Dendritic cell treated with granulocyte-macrophage colony-stimulating factor and Interleukin-4, amounts not matched to agents 40 ng/mL and 50 ng/mL, for 4 days (primary cell): ENCODE measurements at regions not wholly inside any gene's neighbourhood (a gene's known extent, or its start where the extent isn't known, plus 50 kb on each side); places are given as distances from the start of the nearest gene placed in this dataset.

ENCODE experiments used
- H3K27ac Mint-ChIP-seq: one replicate; pipeline ENCODE4 v1.8.0; 2022; ENCODE audit warnings: mild to moderate bottlenecking, mixed read lengths
- H3K27me3 Mint-ChIP-seq: one replicate; pipeline ENCODE4 v1.8.0; 2022; ENCODE audit warnings: mild to moderate bottlenecking, mixed read lengths
- H3K36me3 Mint-ChIP-seq: one replicate; pipeline ENCODE4 v1.8.0; 2022; ENCODE audit warnings: low read depth, mixed read lengths
- H3K4me1 Mint-ChIP-seq: one replicate; pipeline ENCODE4 v1.8.0; 2022; ENCODE audit warnings: low read depth, mixed read lengths
- H3K4me3 Mint-ChIP-seq: one replicate; pipeline ENCODE4 v1.8.0; 2022; ENCODE audit warnings: mild to moderate bottlenecking, moderate library complexity, mixed read lengths
- H3K9me3 Mint-ChIP-seq: one replicate; pipeline ENCODE4 v1.8.0; 2022; ENCODE audit warnings: mixed read lengths
- intact Hi-C: fragments of 100-400 bp; cut with micrococcal nuclease; formaldehyde crosslinking; loops from one replicate; pipeline ENCODE4 v1.15.0; 2022

DNA sequence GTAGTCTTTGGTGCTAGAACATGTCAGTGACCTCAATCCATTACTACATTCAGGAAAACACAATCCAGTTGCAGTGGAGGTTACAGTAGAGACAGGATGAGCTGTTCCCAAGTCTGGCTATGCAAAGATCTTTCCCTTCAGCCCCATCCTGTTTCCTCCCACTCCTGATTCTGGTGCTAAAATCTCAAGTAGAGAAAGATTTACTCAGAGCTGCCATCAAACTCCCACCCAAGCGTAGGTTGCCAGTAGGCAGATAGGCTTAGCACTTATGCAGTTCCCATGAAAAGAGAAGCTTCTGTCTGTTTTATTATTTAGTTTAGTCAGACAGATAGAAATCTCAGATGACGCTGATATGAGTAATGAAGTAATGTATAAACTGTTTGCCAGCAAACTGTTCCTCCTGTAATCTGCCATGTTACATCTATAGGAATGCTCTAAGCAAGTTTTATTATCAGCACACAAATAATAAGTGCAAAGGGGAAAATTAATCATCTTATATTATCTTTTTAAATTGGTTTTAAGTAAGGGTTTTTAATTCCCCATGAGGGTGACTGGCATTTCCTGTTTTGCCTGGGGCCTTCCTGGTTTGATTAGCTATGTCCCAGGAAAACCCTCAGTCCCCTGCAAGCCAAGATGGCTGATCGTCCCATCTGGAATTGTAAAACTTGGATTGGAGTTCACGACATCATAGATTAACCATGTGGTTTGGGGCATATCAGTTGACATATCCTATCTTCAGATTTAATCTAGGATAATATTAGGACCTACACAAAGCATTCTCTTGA is 188.3 kb upstream of the PALMD start:
- H3K36me3 Mint-ChIP-seq = no peaks in the 10 kb centered on the region
- H3K4me3 Mint-ChIP-seq = no peak overlapping the region
- no peaks in the 10 kb centered on the region for H3K27me3 Mint-ChIP-seq
- H3K4me1 Mint-ChIP-seq = no peaks in the 10 kb centered on the region
- H3K27ac Mint-ChIP-seq = no peak overlapping the region
- intact Hi-C loops = no loop called here
- H3K9me3 Mint-ChIP-seq = no peaks in the 10 kb centered on the region

DNA sequence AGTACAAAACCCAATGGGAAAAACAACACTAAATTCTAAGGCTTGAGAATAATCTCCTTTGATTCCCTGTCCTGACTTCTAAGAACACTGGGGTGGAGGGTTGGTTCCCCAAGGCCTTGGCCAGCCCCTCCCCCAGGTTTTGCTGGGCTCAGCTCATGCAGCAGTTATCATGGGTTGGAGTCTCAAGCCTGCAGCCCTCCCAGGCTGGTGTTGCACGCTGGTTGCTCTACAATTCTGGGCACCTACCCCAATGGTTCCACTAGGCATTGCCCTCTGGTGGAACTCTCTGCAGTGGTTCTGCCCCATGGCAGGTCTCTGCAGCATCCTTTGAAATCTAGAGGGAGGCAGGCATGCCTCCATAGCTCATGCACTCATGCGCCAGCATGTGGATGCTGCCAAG is 184.4 kb upstream of the PALMD start:
- Mint-ChIP-seq H3K4me1 (no peaks in the 10 kb centered on the region), H3K27me3 (no peaks in the 10 kb centered on the region)

DNA sequence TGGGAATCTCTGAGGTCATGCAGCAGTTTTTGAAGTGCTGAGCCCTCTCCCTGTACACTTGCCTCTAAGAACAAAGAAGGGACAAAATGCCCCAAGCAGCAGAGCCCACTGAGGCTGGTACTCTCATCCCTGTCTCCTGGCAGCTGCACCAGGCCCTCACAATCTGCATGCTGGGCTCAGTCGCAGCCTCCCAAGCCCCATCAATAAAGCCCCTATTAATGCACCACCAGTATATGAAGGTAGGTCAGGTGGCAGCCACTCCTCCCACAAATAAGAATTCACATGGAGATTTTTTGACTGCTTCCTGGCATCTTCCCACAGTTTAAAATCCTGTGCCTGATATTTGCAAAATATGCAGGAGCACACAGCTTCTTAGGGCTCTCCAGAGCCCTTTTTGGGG is 181.2 kb upstream of the PALMD start:
- H3K4me3 Mint-ChIP-seq = no peak overlapping the region
- H3K27ac Mint-ChIP-seq = no peak overlapping the region
- no peaks in the 10 kb centered on the region for H3K27me3 Mint-ChIP-seq
- intact Hi-C loops = no loop called here
- H3K4me1 Mint-ChIP-seq = no peaks in the 10 kb centered on the region
- no peaks in the 10 kb centered on the region for H3K36me3 Mint-ChIP-seq
- no peaks in the 10 kb centered on the region for H3K9me3 Mint-ChIP-seq

More for the DNA sequence above, 184.4 kb upstream of the PALMD start:
- no peak overlapping the region for H3K4me3 Mint-ChIP-seq
- intact Hi-C loops = no loop called here
- no peak overlapping the region for H3K27ac Mint-ChIP-seq
- H3K9me3 Mint-ChIP-seq = no peaks in the 10 kb centered on the region
- H3K36me3 Mint-ChIP-seq = no peaks in the 10 kb centered on the region

DNA sequence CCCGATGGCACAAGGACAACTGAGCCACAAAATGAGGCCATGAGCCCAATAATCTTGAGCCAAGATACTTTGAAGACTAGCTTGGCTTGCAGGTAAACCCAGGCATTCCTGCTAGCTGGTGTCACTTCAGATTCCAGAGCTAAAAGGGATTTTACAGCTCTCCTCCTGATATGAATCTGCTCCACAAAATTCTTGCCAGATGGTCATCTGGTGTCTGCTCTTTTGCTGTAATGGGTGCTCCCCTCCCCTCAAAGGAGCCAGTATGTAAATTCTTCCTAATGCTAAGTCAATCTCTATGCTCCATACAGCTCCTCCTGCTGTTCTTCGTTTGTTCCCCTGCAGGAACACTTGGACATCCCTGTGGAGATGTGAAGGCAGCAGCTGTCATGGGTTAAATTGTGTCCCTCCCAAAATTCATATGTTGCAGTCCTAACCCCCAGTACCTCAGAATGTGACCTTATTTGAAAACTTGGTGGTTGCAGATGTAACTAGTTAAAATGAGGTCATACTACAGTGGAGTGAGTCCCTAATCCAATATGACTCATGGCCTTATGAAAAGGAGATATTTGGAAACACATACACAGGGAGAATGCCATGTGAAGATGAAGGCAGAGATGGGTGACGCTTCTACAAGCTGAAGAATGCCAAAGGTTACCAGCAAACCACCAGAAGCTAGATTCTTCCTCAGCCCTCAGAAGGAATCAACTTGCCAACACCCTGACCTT is 180.6 kb upstream of the PALMD start:
- Mint-ChIP-seq H3K4me3 (no peak overlapping the region), H3K36me3 (no peaks in the 10 kb centered on the region), H3K4me1 (no peaks in the 10 kb centered on the region), H3K27ac (no peak overlapping the region), H3K27me3 (no peaks in the 10 kb centered on the region), H3K9me3 (no peaks in the 10 kb centered on the region)
- intact Hi-C loops = no loop called here

DNA sequence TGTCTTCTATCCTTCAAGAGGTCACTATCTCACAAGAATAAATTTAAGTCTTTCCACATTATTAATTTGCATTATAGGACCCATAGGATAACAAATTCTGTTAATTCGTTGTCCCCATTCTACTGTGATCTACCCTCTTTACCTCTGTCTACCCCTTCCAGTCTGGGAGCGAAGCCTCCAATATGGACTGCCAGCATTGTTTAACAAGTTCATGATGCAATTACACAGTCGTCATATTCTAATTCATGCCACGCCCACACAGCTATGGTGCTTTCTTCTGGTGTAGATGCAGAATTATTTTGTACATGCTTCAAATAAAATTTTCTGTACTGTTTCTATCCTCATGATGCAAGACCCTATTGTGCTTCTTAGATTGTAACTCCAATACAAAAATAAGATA is 178.3 kb upstream of the PALMD start:
- H3K9me3 Mint-ChIP-seq = no peaks in the 10 kb centered on the region
- no peak overlapping the region for H3K27ac Mint-ChIP-seq
- no peaks in the 10 kb centered on the region for H3K36me3 Mint-ChIP-seq
- H3K4me3 Mint-ChIP-seq = no peak overlapping the region
- H3K4me1 Mint-ChIP-seq = no peaks in the 10 kb centered on the region
- H3K27me3 Mint-ChIP-seq = no peaks in the 10 kb centered on the region
- intact Hi-C loops = no loop called here

DNA sequence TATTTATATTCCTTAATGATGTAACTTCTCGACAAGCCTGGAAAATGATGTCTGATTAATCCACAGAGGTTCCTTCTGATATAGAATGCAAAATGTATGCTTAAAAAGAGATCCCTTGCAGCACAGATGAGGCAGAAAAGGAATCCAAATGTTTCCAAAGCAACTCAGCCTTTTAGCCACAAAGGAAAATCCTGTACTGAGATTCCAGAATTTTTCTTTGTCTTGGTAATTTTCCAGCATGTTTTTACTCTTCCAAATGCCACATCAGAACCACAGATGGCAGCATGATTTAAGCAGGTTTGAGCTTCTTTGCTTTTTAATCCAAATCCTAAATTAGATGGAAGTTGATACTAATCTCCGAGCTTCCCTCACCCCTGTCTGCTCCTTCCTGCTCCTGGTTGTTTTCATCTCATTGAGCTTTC is 176.4 kb upstream of the PALMD start:
- no peaks in the 10 kb centered on the region for H3K36me3 Mint-ChIP-seq
- H3K4me3 Mint-ChIP-seq = no peak overlapping the region
- no peaks in the 10 kb centered on the region for H3K9me3 Mint-ChIP-seq
- H3K27ac Mint-ChIP-seq = no peak overlapping the region
- intact Hi-C loops = no loop called here
- no peaks in the 10 kb centered on the region for H3K27me3 Mint-ChIP-seq
- H3K4me1 Mint-ChIP-seq = no peaks in the 10 kb centered on the region

DNA sequence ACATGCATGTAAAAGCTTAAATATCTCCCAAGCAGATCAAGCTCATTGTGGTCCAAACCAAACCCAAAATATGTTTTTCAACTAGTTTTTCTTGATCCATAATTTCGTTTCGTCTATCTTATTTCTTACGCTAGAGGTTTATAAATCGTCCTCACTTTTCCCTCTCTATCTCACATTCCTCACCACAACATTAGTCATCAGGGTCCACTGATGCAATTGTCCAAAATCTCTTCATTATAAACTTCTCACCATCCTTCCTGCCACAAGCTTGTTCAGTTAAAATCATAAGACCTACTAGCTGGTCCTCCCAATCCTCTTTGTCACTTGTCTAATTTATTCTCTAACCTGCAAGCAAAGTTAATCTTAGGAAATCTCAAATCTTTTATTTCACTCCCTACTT is 173.0 kb upstream of the PALMD start:
- Mint-ChIP-seq H3K4me3 (no peak overlapping the region), H3K4me1 (no peaks in the 10 kb centered on the region), H3K27me3 (no peaks in the 10 kb centered on the region), H3K9me3 (no peaks in the 10 kb centered on the region), H3K27ac (no peak overlapping the region), H3K36me3 (no peaks in the 10 kb centered on the region)
- intact Hi-C loops = no loop called here

DNA sequence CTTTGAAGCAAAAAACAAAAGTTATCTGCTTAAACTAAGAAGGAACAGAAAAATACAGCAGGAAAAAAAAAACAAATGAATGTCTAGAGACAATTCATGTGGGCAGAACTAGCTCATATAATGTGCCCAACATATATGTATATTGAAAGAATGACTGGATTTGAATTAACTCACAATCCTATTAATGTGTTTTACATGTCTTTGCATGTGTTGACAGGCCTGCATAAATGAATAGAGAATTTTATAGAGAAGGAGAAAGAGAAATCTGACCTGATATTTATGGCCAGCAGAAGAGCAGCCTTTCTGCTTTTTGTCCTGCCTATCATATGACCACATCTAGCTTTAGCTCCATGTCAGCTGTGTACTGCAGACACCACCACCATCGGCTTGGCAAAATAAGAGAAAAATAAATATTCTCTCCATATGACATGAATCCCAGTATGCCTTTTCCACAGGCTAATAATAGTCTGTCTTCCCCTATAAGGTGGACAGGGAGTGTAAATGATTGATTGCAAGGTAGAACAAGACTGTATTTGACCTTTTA is 171.5 kb upstream of the PALMD start:
- H3K27me3 Mint-ChIP-seq = no peaks in the 10 kb centered on the region
- H3K36me3 Mint-ChIP-seq = no peaks in the 10 kb centered on the region
- H3K4me1 Mint-ChIP-seq = no peaks in the 10 kb centered on the region

DNA sequence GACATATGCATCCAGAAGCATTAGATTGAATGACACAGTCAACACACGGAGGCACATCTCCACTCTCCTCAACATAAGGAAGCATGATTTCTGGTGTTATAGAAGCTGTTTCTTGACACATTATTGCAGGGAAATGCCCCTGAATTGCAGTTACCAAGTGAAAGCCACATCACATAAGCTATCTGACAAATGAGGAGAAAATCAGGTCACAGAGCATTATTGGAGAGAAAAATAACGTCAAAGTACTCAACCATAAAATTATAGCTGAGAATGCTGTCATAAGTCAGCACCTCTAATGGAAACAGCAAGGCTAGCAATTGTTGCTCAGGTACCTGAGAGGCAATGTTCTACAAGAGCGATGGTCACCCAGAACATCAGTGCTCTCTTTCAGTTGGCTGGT is 169.9 kb upstream of the PALMD start:
- intact Hi-C loops = no loop called here

More for the DNA sequence above, 171.5 kb upstream of the PALMD start:
- Mint-ChIP-seq H3K9me3 (no peaks in the 10 kb centered on the region), H3K4me3 (no peak overlapping the region), H3K27ac (no peak overlapping the region)
- intact Hi-C loops = no loop called here

DNA sequence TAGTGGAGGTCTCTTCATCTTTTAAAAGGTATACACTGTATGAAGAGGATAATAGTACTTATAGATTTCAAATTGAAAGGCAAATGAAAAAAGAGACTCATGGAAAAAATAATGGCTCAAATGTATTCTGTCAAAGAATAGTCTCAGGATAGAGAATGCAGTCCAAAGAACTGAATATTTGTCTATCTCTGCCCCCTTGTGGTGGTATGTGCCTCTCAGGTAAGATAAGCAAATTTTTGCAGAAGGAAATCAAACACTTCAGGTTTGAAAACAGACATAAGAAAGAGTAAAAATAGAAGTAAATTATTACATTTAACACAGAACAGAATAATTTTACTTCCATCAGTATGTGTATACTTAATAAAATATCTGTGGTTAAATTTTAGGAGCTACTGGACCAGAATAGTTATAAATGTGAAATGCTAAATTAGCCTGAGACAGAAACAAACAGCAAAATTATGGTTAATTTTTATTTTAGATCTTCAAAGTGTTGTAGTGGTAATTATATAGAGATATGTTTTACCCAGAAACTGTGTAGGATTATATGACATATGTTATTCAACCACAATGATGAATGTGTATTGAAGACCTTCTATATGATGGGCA is 164.4 kb upstream of the PALMD start:
- Mint-ChIP-seq H3K4me3 (no peak overlapping the region), H3K4me1 (no peaks in the 10 kb centered on the region), H3K9me3 (no peaks in the 10 kb centered on the region), H3K27ac (no peak overlapping the region), H3K27me3 (no peaks in the 10 kb centered on the region), H3K36me3 (no peaks in the 10 kb centered on the region)
- intact Hi-C loops = loop anchor here (1.0 to 5.0 kb wide), 3 partner anchors 226 to 689 kb away; no protein-coding TSS in a partner anchor

More for the DNA sequence above, 169.9 kb upstream of the PALMD start:
- Mint-ChIP-seq H3K4me3 (no peak overlapping the region), H3K36me3 (no peaks in the 10 kb centered on the region), H3K4me1 (no peaks in the 10 kb centered on the region), H3K9me3 (no peaks in the 10 kb centered on the region), H3K27ac (no peak overlapping the region), H3K27me3 (no peaks in the 10 kb centered on the region)

DNA sequence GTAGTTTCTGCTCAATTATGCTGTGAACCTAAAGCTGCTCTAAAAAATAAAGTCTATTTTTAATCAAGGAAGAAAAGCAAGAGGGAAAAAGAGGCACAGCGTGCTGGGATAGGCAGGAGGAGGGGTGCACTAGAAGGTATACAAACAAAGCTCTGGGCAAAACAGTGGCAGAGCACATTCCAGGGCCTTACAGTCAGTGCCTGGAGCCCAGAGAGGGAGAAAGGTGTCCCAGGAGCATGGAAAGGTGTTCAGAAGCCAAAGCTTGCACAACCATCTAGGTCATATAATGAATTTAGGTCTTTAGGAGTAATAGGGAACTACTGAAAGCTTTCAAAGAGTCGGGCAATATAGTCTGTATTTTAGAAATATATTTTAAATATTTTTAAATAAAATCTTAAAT is 163.6 kb upstream of the PALMD start:
- Mint-ChIP-seq H3K27ac (no peak overlapping the region), H3K36me3 (no peaks in the 10 kb centered on the region), H3K4me1 (no peaks in the 10 kb centered on the region), H3K27me3 (no peaks in the 10 kb centered on the region), H3K4me3 (no peak overlapping the region), H3K9me3 (no peaks in the 10 kb centered on the region)
- intact Hi-C loops = loop anchor here (5.0 kb wide), 2 partner anchors 225 to 690 kb away; no protein-coding TSS in a partner anchor

DNA sequence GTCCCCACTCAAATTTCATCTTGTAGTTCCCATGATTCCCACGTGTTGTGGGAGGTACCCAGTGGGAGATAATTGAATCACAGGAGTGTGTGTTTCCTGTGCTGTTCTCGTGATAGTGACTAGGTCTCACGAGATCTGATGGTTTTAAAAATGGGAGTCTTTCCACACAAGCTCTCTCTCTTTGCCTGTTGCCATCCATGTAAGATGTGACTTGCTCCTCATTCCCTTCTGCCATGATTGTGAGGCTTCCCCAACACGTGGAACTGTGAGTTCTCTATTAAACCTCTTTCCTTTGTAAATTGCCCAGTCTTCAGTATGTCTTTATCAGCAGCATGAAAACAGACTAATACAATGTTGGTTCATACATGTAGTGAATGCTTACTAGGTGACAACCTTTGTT is 163.2 kb upstream of the PALMD start:
- intact Hi-C loops = loop anchor here (5.0 kb wide), 2 partner anchors 225 to 690 kb away; no protein-coding TSS in a partner anchor
- Mint-ChIP-seq H3K27me3 (no peaks in the 10 kb centered on the region), H3K36me3 (no peaks in the 10 kb centered on the region), H3K9me3 (no peaks in the 10 kb centered on the region), H3K4me3 (no peak overlapping the region), H3K4me1 (no peaks in the 10 kb centered on the region), H3K27ac (no peak overlapping the region)

DNA sequence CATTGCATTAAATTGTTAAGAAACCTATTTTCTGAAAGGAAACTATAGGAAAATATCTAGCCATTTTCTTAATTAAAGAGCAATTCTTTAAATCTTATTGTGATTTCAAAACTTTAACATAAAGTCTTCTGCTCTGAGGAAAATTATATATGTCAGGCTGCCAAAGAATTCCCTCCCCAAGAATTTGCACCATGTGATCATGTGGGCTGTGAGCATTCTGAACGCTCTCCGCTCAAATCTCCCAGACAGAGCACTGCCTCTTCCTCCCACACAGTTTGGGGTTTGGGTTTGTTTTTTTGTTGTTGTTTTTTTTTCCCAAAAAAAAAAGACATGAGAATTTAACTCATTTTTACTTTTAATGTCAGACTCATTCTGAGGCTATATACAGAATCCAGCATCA is 155.9 kb upstream of the PALMD start:
- H3K27ac Mint-ChIP-seq = no peak overlapping the region
- H3K4me3 Mint-ChIP-seq = no peak overlapping the region
- no peaks in the 10 kb centered on the region for H3K27me3 Mint-ChIP-seq
- H3K36me3 Mint-ChIP-seq = no peaks in the 10 kb centered on the region
- intact Hi-C loops = no loop called here
- H3K9me3 Mint-ChIP-seq = no peaks in the 10 kb centered on the region
- H3K4me1 Mint-ChIP-seq = no peaks in the 10 kb centered on the region

DNA sequence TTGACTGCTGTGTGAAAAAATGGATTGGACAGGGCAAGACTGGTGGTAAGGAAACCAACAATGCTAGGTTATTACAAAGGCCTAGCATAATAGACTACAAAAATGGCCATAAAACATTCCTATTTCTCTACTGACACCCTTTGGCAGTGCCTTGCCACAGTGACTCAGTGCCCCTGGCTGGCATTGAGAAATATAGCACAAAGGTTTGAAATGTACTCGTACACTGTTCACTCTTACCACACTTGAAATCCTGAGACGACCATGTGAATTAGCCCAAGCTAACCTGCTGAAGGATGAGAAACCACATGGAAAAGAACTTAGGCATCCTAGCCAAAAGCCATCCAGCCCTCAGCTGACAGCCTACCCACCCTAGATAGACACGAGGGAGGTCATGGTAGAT is 149.8 kb upstream of the PALMD start:
- intact Hi-C loops = no loop called here

More for the DNA sequence above, 149.8 kb upstream of the PALMD start:
- Mint-ChIP-seq H3K27me3 (no peaks in the 10 kb centered on the region), H3K9me3 (no peaks in the 10 kb centered on the region), H3K36me3 (no peaks in the 10 kb centered on the region), H3K27ac (no peak overlapping the region), H3K4me3 (no peak overlapping the region), H3K4me1 (no peaks in the 10 kb centered on the region)
